OCI-LY7 (cell line): ENCODE measurements at regions not wholly inside any gene's neighbourhood (a gene's known extent, or its start where the extent isn't known, plus 50 kb on each side); places are given as distances from the start of the nearest gene placed in this dataset.

Experiments used
- EZH2phosphoT487 ChIP-seq: fragments of 200-600 bp; sonication (generic); IDR thresholded peaks from 2 replicates; pipeline ENCODE4 v1.6.1; 2018; ENCODE audit warnings: low read depth, borderline replicate concordance, mild to moderate bottlenecking, mixed run types, antibody characterized with exemption, low read length, moderate library complexity, mixed read lengths
- TF ChIP-seq, protein P1 (sequence below): fragments of 200-600 bp; sonication (generic); conservative IDR thresholded peaks from 2 replicates; pipeline ENCODE4 v1.5.1; 2014; ENCODE audit warnings: mild to moderate bottlenecking, antibody characterized with exemption, low read length, moderate library complexity, mixed read lengths

DNA sequence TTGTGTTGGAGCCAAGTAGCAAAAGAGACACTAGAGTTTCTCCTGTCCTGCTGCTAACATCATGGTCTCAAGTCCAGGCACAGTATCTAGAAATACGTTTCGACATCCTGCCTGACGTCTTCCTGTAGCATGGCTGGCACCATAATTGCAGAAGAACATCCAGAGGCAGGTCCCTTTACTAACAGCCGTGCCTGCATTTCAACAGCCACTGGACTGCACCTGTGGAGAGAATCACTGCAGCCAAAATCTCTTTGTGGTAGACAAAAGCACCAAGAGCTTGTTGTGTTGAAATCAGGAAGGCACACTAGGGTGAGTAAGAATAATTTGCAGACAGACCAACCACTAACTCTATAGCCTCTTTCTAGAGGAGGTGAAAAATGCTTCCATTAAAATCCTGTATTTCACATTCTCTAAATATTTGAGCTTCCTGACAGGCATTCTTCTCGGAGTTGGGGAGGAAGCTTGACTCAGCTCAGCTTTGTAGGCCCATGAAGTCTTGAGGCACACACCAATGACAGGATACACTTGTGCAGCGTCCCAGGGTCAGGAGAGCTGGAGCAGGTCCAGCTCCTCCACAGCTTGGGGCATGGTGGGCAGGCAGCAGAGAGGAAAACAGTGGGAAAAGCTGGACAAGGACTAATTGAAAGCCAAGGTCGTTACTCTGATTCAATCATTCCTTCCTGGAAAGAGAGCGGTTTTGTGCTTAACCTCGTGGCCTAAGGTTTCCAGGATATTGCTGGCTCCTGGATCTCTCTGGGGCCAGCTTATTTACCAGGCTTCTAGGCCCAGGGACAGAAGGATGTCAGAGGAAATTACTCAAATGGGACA lies 244.9 kb downstream of the FAM43A start:
- TF ChIP-seq, protein P1, sequence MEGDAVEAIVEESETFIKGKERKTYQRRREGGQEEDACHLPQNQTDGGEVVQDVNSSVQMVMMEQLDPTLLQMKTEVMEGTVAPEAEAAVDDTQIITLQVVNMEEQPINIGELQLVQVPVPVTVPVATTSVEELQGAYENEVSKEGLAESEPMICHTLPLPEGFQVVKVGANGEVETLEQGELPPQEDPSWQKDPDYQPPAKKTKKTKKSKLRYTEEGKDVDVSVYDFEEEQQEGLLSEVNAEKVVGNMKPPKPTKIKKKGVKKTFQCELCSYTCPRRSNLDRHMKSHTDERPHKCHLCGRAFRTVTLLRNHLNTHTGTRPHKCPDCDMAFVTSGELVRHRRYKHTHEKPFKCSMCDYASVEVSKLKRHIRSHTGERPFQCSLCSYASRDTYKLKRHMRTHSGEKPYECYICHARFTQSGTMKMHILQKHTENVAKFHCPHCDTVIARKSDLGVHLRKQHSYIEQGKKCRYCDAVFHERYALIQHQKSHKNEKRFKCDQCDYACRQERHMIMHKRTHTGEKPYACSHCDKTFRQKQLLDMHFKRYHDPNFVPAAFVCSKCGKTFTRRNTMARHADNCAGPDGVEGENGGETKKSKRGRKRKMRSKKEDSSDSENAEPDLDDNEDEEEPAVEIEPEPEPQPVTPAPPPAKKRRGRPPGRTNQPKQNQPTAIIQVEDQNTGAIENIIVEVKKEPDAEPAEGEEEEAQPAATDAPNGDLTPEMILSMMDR: no peak
- no peak for TF ChIP-seq EZH2phosphoT487
